Hepatocyte (in vitro differentiated cells): ENCODE measurements at regions not wholly inside any gene's neighbourhood (a gene's known extent, or its start where the extent isn't known, plus 50 kb on each side); places are given as distances from the start of the nearest gene placed in this dataset.

ENCODE experiments used
- DNase-seq: peaks from one replicate; pipeline ENCODE4 v3.0.0-alpha.2; 2016; ENCODE audit warnings: low spot score
- H2AFZ ChIP-seq: fragments of 200-600 bp; sonication (generic); 2 replicates; pipeline ENCODE4 v1.6.0; 2016; ENCODE audit warnings: antibody characterized with exemption, mild to moderate bottlenecking
- H3K27ac ChIP-seq: fragments of 200-600 bp; sonication (generic); 2 replicates; pipeline ENCODE4 v1.5.1; 2016; ENCODE audit warnings: mild to moderate bottlenecking
- H3K27me3 ChIP-seq: fragments of 200-600 bp; sonication (generic); 2 replicates; pipeline ENCODE4 v1.6.1; 2016
- H3K36me3 ChIP-seq: fragments of 200-600 bp; sonication (generic); replicated peaks from 2 replicates; pipeline ENCODE4 v1.5.1; 2016; ENCODE audit warnings: low read depth; ENCODE audit not compliant: insufficient read depth
- H3K4me1 ChIP-seq: fragments of 200-600 bp; sonication (generic); 2 replicates; pipeline ENCODE4 v1.5.1; 2016; ENCODE audit warnings: mild to moderate bottlenecking, moderate library complexity; ENCODE audit not compliant: insufficient read depth
- H3K4me2 ChIP-seq: fragments of 200-600 bp; sonication (generic); 2 replicates; pipeline ENCODE4 v1.6.0; 2016
- H3K4me3 ChIP-seq: fragments of 200-600 bp; sonication (generic); 2 replicates; pipeline ENCODE4 v1.5.1; 2016; ENCODE audit warnings: mild to moderate bottlenecking
- H3K79me2 ChIP-seq: fragments of 200-600 bp; sonication (generic); 2 replicates; pipeline ENCODE4 v1.6.0; 2017; ENCODE audit warnings: mild to moderate bottlenecking
- H3K9me2 ChIP-seq: fragments of 200-600 bp; sonication (generic); replicated peaks from 2 replicates; pipeline ENCODE4 v1.6.0; 2017; ENCODE audit warnings: mild to moderate bottlenecking; ENCODE audit not compliant: insufficient read depth
- H3K9me3 ChIP-seq: fragments of 200-600 bp; sonication (generic); 2 replicates; pipeline ENCODE4 v1.5.1; 2016; ENCODE audit warnings: low read depth, mild to moderate bottlenecking
- H4K20me1 ChIP-seq: fragments of 200-600 bp; sonication (generic); 2 replicates; pipeline ENCODE4 v1.6.0; 2016; ENCODE audit warnings: mild to moderate bottlenecking; ENCODE audit not compliant: insufficient read depth, poor library complexity, severe bottlenecking
- CTCF ChIP-seq: fragments of 200-600 bp; sonication (generic); IDR thresholded peaks from 2 replicates; pipeline ENCODE4 v1.5.1; 2016; ENCODE audit warnings: antibody characterized with exemption, mild to moderate bottlenecking; ENCODE audit not compliant: poor library complexity
- EZH2 ChIP-seq: fragments of 200-600 bp; sonication (generic); IDR thresholded peaks from 2 replicates; pipeline ENCODE4 v1.6.1; 2016; ENCODE audit warnings: antibody characterized with exemption, mild to moderate bottlenecking, borderline replicate concordance
- EZH2phosphoT487 ChIP-seq: fragments of 200-600 bp; sonication (generic); IDR thresholded peaks from one replicate; pipeline ENCODE4 v1.6.1; 2018; ENCODE audit warnings: antibody characterized with exemption, mild to moderate bottlenecking, low read depth, moderate library complexity; ENCODE audit not compliant: unreplicated experiment, severe bottlenecking
- WGBS: methylation state at CpG from one replicate; pipeline ENCODE4 v1.1.6; 2016; ENCODE audit warnings: low lambda C conversion rate; ENCODE audit errors: missing lambda C conversion rate; 5-methylcytosine and 5-hydroxymethylcytosine counted together

GRCh38 chr6:144397141-144397540 lies 112.0 kb downstream of the UTRN start:
- Histone ChIP-seq H3K27me3 (no peaks in the 10 kb centered on the region), H2AFZ (no peak overlapping the region), H4K20me1 (no peaks in the 10 kb centered on the region), H3K4me2 (no peak overlapping the region), H3K9me3 (no peaks in the 10 kb centered on the region), H3K4me1 (peaks cover 6% of the 10 kb centered on the region), H3K79me2 (peaks cover 67% of the 10 kb centered on the region), H3K4me3 (no peak overlapping the region), H3K9me2 (no peaks in the 10 kb centered on the region), H3K36me3 (no peaks in the 10 kb centered on the region), H3K27ac (no peak overlapping the region)
- no peak for TF ChIP-seq EZH2
- no peak for TF ChIP-seq EZH2phosphoT487
- no peak for TF ChIP-seq CTCF
- 93% methylated on average over 4 of the region's 4 CpGs for WGBS
- no peak for DNase-seq

- no peak overlapping the region for H3K4me3 ChIP-seq
- H3K9me3 ChIP-seq: no peaks in the 10 kb centered on the region
- H3K79me2 ChIP-seq: peaks cover 55% of the 10 kb centered on the region
- no peak overlapping the region for H3K27ac ChIP-seq
- H3K27me3 ChIP-seq: no peaks in the 10 kb centered on the region
- H3K4me2 ChIP-seq: no peak overlapping the region
- WGBS: 82% methylated on average over 5 of the region's 5 CpGs
- H2AFZ ChIP-seq: no peak overlapping the region
- H3K4me1 ChIP-seq: peaks cover 6% of the 10 kb centered on the region
- H3K9me2 ChIP-seq: no peaks in the 10 kb centered on the region
- no peak for DNase-seq
- no peaks in the 10 kb centered on the region for H3K36me3 ChIP-seq
- TF ChIP-seq EZH2 (no peak), EZH2phosphoT487 (no peak), CTCF (no peak)
- H4K20me1 ChIP-seq: no peaks in the 10 kb centered on the region
These were observed 115.2 kb downstream of the UTRN start for GRCh38 chr6:144400321-144400720.

- no peak overlapping the region for H3K27ac ChIP-seq
- no peaks in the 10 kb centered on the region for H3K9me2 ChIP-seq
- H2AFZ ChIP-seq: no peak overlapping the region
- peaks cover 45% of the 10 kb centered on the region for H3K79me2 ChIP-seq
- no peaks in the 10 kb centered on the region for H3K9me3 ChIP-seq
- TF ChIP-seq EZH2phosphoT487 (no peak), EZH2 (no peak), CTCF (no peak)
- WGBS: 95% methylated on average over 13 of the region's 13 CpGs
- H3K27me3 ChIP-seq: no peaks in the 10 kb centered on the region
- H3K4me2 ChIP-seq: no peak overlapping the region
- DNase-seq: no peak
- H3K36me3 ChIP-seq: no peaks in the 10 kb centered on the region
- H3K4me3 ChIP-seq: no peak overlapping the region
- no peaks in the 10 kb centered on the region for H4K20me1 ChIP-seq
- peaks cover 6% of the 10 kb centered on the region for H3K4me1 ChIP-seq
These were observed 116.9 kb downstream of the UTRN start for GRCh38 chr6:144401736-144402733.
